Astrocyte of the spinal cord (primary cell): ENCODE measurements at regions not wholly inside any gene's neighbourhood (a gene's known extent, or its start where the extent isn't known, plus 50 kb on each side); places are given as distances from the start of the nearest gene placed in this dataset.

Source experiments
- DNase-seq: peaks from one replicate; pipeline ENCODE4 v3.0.0; 2011; ENCODE audit warnings: low read depth, low spot score
- H3K4me3 ChIP-seq: 2 replicates; pipeline ENCODE4 v1.5.1; 2011; ENCODE audit warnings: low read depth, mild to moderate bottlenecking, low read length, moderate library complexity
- in situ Hi-C: cut with HindIII; loops from 2 replicates; pipeline ENCODE4 v1.10.0; 2017; ENCODE audit warnings: low sequenced_read_pairs
- TF ChIP-seq, protein P1 (sequence below): IDR thresholded peaks from 2 replicates; pipeline ENCODE4 v1.5.1; 2012; ENCODE audit warnings: low read depth, mild to moderate bottlenecking, low read length, inconsistent platforms

DNA sequence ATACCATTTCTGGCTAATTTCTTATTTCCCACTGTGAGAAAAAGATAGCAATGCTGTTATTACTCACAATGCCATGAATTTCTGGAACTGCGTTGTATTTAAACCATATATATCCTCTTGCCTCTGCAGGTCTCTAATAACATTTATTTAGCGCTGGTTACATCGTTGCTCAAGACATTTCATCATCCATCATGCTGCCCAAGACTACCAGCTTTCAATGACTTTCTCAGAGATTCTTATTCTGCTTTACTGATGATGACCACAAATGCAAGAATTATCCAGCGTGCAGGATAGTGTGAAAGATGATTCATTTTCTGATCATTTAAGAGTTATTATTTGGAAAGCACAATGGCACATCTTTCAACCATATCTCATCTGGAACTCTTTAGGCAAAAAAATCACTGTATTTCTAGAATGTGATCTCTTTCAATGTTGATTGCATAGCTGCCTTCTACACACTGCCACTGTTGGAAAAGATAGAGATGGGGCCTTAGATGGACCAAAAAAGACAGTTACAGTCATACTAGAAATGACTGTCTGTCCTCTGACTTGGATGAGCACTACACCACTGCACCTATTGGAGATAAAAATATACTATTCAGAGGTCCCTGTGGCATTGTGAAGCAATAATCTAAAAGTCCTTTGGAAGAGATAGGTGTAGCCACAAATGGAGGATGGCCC, 716.1 kb downstream of the NSUN3 start:
- H3K4me3 ChIP-seq, result no peak overlapping the region
- in situ Hi-C loops, result no loop called here
- TF ChIP-seq, protein P1, sequence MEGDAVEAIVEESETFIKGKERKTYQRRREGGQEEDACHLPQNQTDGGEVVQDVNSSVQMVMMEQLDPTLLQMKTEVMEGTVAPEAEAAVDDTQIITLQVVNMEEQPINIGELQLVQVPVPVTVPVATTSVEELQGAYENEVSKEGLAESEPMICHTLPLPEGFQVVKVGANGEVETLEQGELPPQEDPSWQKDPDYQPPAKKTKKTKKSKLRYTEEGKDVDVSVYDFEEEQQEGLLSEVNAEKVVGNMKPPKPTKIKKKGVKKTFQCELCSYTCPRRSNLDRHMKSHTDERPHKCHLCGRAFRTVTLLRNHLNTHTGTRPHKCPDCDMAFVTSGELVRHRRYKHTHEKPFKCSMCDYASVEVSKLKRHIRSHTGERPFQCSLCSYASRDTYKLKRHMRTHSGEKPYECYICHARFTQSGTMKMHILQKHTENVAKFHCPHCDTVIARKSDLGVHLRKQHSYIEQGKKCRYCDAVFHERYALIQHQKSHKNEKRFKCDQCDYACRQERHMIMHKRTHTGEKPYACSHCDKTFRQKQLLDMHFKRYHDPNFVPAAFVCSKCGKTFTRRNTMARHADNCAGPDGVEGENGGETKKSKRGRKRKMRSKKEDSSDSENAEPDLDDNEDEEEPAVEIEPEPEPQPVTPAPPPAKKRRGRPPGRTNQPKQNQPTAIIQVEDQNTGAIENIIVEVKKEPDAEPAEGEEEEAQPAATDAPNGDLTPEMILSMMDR, result no peak
- no peak for DNase-seq

DNA sequence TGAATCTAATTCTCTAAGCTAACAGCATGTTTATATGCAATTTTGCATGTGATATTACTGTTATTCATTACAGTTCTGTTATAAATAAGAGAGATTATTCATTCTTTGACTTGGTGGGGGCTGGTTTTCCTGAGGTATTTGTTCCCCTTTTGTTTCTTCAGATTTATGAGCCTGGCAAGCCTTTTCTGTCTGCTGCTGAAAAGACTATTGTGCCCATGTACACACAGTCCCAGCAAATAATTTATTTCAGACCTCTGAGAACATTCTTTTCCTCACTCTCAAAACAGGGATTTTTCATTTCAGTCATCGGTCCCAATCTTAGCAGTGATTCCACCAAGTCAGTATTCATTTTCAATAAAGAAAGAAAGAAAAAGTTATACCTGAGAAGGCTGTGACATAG, 716.8 kb downstream of the NSUN3 start:
- in situ Hi-C loops, result no loop called here
- TF ChIP-seq, protein P1, result no peak
- DNase-seq, result no peak
- no peak overlapping the region for H3K4me3 ChIP-seq

DNA sequence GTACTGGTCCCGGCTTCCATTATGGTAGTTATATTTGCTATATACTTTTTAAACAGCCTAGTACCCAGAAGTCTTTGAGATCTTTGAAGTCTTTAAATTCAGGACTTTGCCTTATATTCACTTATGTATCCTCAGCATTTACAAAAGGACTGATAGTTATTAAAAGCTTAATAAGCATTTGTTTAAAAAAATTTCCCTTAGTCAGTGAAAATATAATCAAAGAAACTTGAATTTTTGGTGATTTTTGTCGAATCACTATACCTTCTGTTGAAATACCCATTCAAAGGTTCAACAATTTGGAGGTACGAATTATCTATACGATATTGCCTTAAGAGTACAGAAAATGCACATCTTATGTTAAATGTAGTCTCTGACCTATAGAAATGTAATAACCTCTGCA, 721.4 kb downstream of the NSUN3 start:
- no peak for DNase-seq
- TF ChIP-seq, protein P1, result no peak
- H3K4me3 ChIP-seq, result no peak overlapping the region
- in situ Hi-C loops, result no loop called here

GRCh38 chr3:94787066-94787465, 724.2 kb downstream of the NSUN3 start:
- DNase-seq, result no peak
- H3K4me3 ChIP-seq, result no peak overlapping the region
- TF ChIP-seq, protein P1, result no peak
- in situ Hi-C loops, result no loop called here

- in situ Hi-C loops, result no loop called here
- TF ChIP-seq, protein P1, result no peak
- H3K4me3 ChIP-seq, result no peak overlapping the region
- no peak for DNase-seq
Measured at GRCh38 chr3:94787734-94788270, 724.9 kb downstream of the NSUN3 start.

- no peak for DNase-seq
- in situ Hi-C loops, result no loop called here
- no peak overlapping the region for H3K4me3 ChIP-seq
- TF ChIP-seq, protein P1, result no peak
Measured at GRCh38 chr3:94794563-94794962, 731.7 kb downstream of the NSUN3 start.
